OCI-LY3 (cell line): ENCODE measurements at regions not wholly inside any gene's neighbourhood (a gene's known extent, or its start where the extent isn't known, plus 50 kb on each side); places are given as distances from the start of the nearest gene placed in this dataset.

Experiments
- H2AFZ ChIP-seq: fragments of 200-600, 300-600 bp; shearing (Covaris generic); 2 replicates; pipeline ENCODE4 v1.6.0; 2014; ENCODE audit warnings: antibody characterized with exemption, low read depth, low read length
- H3K27ac ChIP-seq: fragments of 200-600, 300-600 bp; sonication (generic); 2 replicates; pipeline ENCODE4 v1.5.1; 2014; ENCODE audit warnings: mild to moderate bottlenecking, low read length, moderate library complexity, mixed read lengths
- H3K27me3 ChIP-seq: fragments of 200-600, 300-600 bp; sonication (generic); 2 replicates; pipeline ENCODE4 v1.6.1; 2014; ENCODE audit warnings: low read depth, low read length, mixed read lengths
- H3K36me3 ChIP-seq: fragments of 200-600, 300-600 bp; sonication (generic); replicated peaks from 2 replicates; pipeline ENCODE3; 2014; ENCODE audit warnings: low read depth, low read length, mixed read lengths
- H3K4me1 ChIP-seq: fragments of 300-600, 200-600 bp; sonication (generic); 2 replicates; pipeline ENCODE4 v1.6.1; 2014; ENCODE audit warnings: low read length, mixed read lengths
- H3K4me2 ChIP-seq: fragments of 200-600, 300-600 bp; sonication (generic); 2 replicates; pipeline ENCODE4 v1.6.1; 2014; ENCODE audit warnings: low read length, mixed read lengths
- H3K4me3 ChIP-seq: fragments of 300-600, 200-600 bp; sonication (generic); 2 replicates; pipeline ENCODE4 v1.5.1; 2014; ENCODE audit warnings: antibody characterized with exemption, mild to moderate bottlenecking, low read length, moderate library complexity
- H3K79me2 ChIP-seq: fragments of 300-600, 200-600 bp; shearing (Covaris generic); 2 replicates; pipeline ENCODE4 v1.6.1; 2014; ENCODE audit warnings: mild to moderate bottlenecking, low read length, mixed read lengths
- H3K9ac ChIP-seq: fragments of 300-600, 200-600 bp; shearing (Covaris generic); 2 replicates; pipeline ENCODE4 v1.6.0; 2014; ENCODE audit warnings: mild to moderate bottlenecking, low read length, moderate library complexity
- H3K9me3 ChIP-seq: fragments of 200-600, 300-600 bp; shearing (Covaris generic); 2 replicates; pipeline ENCODE4 v1.6.1; 2014; ENCODE audit warnings: low read length, mixed read lengths; ENCODE audit not compliant: insufficient read depth
- H4K20me1 ChIP-seq: fragments of 200-600, 300-600 bp; sonication (generic); 2 replicates; pipeline ENCODE4 v1.6.1; 2016; ENCODE audit warnings: low read length, mixed read lengths; ENCODE audit not compliant: insufficient read depth
- EZH2phosphoT487 ChIP-seq: fragments of 200-600 bp; shearing (Covaris generic); IDR thresholded peaks from 2 replicates; pipeline ENCODE4 v1.6.1; 2018; ENCODE audit warnings: antibody characterized with exemption, mixed run types, low read depth
- TF ChIP-seq, protein P1 (sequence below): fragments of 200-600, 300-600 bp; sonication (generic); IDR thresholded peaks from 2 replicates; pipeline ENCODE4 v1.5.1; 2014; ENCODE audit warnings: antibody characterized with exemption, low read length, low read depth

DNA sequence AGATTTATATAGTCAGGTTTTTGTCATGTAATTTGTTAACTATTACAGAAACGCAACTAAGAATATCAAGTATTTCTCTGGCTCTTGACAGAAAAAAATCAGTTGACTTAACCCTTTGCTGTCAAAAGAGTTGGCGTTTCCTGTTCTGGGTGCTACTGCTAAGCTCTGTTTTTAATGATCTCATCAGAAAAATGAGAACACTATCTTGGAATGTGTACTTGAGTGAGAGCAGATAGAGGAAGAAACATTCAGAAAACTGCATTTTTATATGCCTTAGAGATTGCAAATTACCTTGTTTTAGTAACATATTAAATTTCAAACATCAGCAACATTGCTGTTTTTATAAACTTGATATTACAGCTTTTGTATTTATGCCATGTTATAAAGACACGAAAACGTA is 297.9 kb downstream of the RDH14 start:
- Histone ChIP-seq H4K20me1 (no peaks in the 10 kb centered on the region), H3K27me3 (no peaks in the 10 kb centered on the region), H3K4me2 (no peak overlapping the region), H2AFZ (no peak overlapping the region), H3K79me2 (no peaks in the 10 kb centered on the region), H3K4me3 (no peak overlapping the region), H3K4me1 (no peaks in the 10 kb centered on the region), H3K36me3 (no peaks in the 10 kb centered on the region), H3K9me3 (no peaks in the 10 kb centered on the region), H3K9ac (no peak overlapping the region), H3K27ac (no peak overlapping the region)
- TF ChIP-seq EZH2phosphoT487 = no peak
- TF ChIP-seq, protein P1, sequence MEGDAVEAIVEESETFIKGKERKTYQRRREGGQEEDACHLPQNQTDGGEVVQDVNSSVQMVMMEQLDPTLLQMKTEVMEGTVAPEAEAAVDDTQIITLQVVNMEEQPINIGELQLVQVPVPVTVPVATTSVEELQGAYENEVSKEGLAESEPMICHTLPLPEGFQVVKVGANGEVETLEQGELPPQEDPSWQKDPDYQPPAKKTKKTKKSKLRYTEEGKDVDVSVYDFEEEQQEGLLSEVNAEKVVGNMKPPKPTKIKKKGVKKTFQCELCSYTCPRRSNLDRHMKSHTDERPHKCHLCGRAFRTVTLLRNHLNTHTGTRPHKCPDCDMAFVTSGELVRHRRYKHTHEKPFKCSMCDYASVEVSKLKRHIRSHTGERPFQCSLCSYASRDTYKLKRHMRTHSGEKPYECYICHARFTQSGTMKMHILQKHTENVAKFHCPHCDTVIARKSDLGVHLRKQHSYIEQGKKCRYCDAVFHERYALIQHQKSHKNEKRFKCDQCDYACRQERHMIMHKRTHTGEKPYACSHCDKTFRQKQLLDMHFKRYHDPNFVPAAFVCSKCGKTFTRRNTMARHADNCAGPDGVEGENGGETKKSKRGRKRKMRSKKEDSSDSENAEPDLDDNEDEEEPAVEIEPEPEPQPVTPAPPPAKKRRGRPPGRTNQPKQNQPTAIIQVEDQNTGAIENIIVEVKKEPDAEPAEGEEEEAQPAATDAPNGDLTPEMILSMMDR = no peak

DNA sequence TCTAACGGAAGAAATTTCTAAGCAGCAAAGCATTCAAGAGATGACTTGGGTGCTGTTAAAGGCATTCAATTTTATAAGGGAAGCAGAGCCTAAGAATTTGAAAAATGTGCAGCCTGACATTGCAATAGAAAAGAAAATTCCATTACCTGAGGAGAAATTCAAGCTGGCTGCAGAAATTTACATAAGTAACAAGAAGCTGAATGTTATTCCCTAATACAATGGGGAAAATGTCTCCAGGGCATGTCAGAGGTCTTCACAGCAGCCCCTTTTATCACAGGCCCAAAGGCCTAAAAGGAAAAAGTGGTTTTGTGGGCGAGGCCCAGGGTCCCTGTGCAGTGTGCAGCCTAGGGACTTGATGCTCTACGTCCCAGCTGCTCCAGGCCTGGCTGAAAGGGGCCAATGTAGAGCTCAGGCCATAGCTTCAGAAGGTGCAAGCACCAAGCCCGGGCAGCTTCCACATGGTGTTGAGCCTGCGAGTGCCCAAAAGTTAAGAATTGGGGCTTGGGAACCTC is 306.7 kb downstream of the RDH14 start:
- Histone ChIP-seq H3K4me3 (no peak overlapping the region), H4K20me1 (no peaks in the 10 kb centered on the region), H3K27ac (no peak overlapping the region), H2AFZ (no peak overlapping the region), H3K4me2 (no peak overlapping the region), H3K9ac (no peak overlapping the region), H3K27me3 (no peaks in the 10 kb centered on the region), H3K9me3 (no peaks in the 10 kb centered on the region), H3K36me3 (no peaks in the 10 kb centered on the region), H3K4me1 (no peaks in the 10 kb centered on the region), H3K79me2 (no peaks in the 10 kb centered on the region)
- TF ChIP-seq, protein P1 = no peak
- TF ChIP-seq EZH2phosphoT487 = no peak

DNA sequence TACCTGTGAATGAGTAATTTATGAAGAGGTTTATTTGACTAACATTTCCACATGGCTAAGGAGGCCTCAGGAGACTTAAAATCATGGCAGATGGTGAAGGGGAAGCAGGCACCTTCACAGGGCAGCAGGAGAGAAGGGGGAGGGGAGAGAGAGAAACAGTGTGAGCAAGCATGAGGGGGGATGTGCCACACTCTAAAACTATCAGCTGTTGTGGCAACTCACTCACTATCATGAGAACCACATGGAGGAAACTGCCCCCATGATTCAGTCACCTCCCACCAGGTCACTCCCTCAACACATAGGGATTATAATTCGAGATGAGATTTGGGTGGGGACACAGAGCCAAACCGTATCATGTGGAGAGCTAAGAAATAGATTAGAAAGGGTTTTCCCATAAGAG is 309.0 kb downstream of the RDH14 start:
- Histone ChIP-seq H3K4me1 (no peaks in the 10 kb centered on the region), H3K36me3 (no peaks in the 10 kb centered on the region), H3K4me3 (no peak overlapping the region), H3K27me3 (0 out of 2 replicates have a peak, but pooled peaks cover 2% of the 10 kb centered on the region), H3K4me2 (no peak overlapping the region), H2AFZ (no peak overlapping the region), H3K27ac (no peak overlapping the region), H3K9me3 (no peaks in the 10 kb centered on the region), H3K9ac (no peak overlapping the region), H3K79me2 (no peaks in the 10 kb centered on the region), H4K20me1 (no peaks in the 10 kb centered on the region)
- TF ChIP-seq, protein P1 = no peak
- no peak for TF ChIP-seq EZH2phosphoT487

- 0 out of 2 replicates have a peak, but pooled peaks cover 2% of the 10 kb centered on the region for H3K27me3 ChIP-seq
- TF ChIP-seq EZH2phosphoT487 = no peak
- TF ChIP-seq, protein P1 = no peak
Observed at GRCh38 chr2:18247282-18248110, 313.0 kb downstream of the RDH14 start.

More at GRCh38 chr2:18247282-18248110, 313.0 kb downstream of the RDH14 start:
- Histone ChIP-seq H4K20me1 (no peaks in the 10 kb centered on the region), H2AFZ (no peak overlapping the region), H3K36me3 (no peaks in the 10 kb centered on the region), H3K4me3 (no peak overlapping the region), H3K79me2 (no peaks in the 10 kb centered on the region), H3K9me3 (no peaks in the 10 kb centered on the region), H3K9ac (no peak overlapping the region), H3K4me2 (no peak overlapping the region), H3K27ac (no peak overlapping the region), H3K4me1 (no peaks in the 10 kb centered on the region)
